Gastroesophageal sphincter (tissue), 3 donors: ENCODE measurements at regions not wholly inside any gene's neighbourhood (a gene's known extent, or its start where the extent isn't known, plus 50 kb on each side); places are given as distances from the start of the nearest gene placed in this dataset.

Experiments
- EP300 ChIP-seq: sonication (generic); formaldehyde crosslinking; IDR thresholded peaks from one replicate; pipeline ENCODE4 v1.6.1; 2017; ENCODE audit warnings: antibody characterized with exemption, mild to moderate bottlenecking
- POLR2A ChIP-seq, 2 donors: fragments of 450-650 bp; IDR thresholded peaks; one replicate each; pipeline ENCODE4 v1.6.1; 2017; ENCODE audit warnings: antibody characterized with exemption in 2 of 2, mild to moderate bottlenecking in 2 of 2, moderate library complexity in 1 of 2
- POLR2AphosphoS5 ChIP-seq: sonication (generic); formaldehyde crosslinking; IDR thresholded peaks from one replicate; pipeline ENCODE4 v1.6.1; 2017; ENCODE audit warnings: antibody characterized with exemption
- TF ChIP-seq, protein P1 (sequence below), 4 experiments: fragments of 200-600 bp in 2 of 4; fragments of 450-650 bp in 2 of 4; sonication (generic) in 1 of 4; IDR thresholded peaks; one replicate each; pipeline ENCODE4 v1.5.1; 2017 to 2019; ENCODE audit warnings: antibody characterized with exemption in 4 of 4, mild to moderate bottlenecking in 2 of 4, moderate library complexity in 2 of 4

DNA sequence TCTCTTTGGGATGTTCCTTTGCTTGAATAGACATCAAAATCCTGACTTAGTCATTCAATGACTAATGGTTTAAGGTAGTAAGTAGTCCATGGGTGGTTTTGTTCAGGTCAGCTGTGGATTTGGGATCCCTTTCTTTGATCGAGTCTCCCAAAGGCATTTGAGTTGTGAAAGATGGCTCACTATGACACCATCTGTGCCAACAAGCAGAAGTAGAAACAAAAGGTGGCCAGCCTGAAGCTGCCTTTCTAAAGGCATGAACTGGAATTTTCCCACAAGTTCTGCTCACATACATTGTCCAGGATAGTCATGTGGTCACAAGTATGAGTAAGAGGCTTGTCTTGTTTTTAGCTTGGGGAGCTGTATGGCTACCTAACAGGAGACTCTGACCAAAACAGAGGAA is 129.9 kb downstream of the CCNG2 start:
- TF ChIP-seq EP300 (no peak), POLR2AphosphoS5 (no peak), POLR2A (IDR thresholded peaks at IDR 0.05) (no peak)
- TF ChIP-seq, protein P1, sequence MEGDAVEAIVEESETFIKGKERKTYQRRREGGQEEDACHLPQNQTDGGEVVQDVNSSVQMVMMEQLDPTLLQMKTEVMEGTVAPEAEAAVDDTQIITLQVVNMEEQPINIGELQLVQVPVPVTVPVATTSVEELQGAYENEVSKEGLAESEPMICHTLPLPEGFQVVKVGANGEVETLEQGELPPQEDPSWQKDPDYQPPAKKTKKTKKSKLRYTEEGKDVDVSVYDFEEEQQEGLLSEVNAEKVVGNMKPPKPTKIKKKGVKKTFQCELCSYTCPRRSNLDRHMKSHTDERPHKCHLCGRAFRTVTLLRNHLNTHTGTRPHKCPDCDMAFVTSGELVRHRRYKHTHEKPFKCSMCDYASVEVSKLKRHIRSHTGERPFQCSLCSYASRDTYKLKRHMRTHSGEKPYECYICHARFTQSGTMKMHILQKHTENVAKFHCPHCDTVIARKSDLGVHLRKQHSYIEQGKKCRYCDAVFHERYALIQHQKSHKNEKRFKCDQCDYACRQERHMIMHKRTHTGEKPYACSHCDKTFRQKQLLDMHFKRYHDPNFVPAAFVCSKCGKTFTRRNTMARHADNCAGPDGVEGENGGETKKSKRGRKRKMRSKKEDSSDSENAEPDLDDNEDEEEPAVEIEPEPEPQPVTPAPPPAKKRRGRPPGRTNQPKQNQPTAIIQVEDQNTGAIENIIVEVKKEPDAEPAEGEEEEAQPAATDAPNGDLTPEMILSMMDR (IDR thresholded peaks at IDR 0.05) = no peak
